GM23248 (cell line): ENCODE measurements at regions not wholly inside any gene's neighbourhood (a gene's known extent, or its start where the extent isn't known, plus 50 kb on each side); places are given as distances from the start of the nearest gene placed in this dataset.

Source experiments
- DNase-seq: peaks from one replicate; pipeline ENCODE4 v3.0.0-alpha.2; 2015
- H2AFZ ChIP-seq: fragments of 200-600 bp; sonication (generic); 2 replicates; pipeline ENCODE4 v1.6.1; 2016; ENCODE audit warnings: antibody characterized with exemption
- H3F3A ChIP-seq: fragments of 200-600 bp; sonication (generic); 2 replicates; pipeline ENCODE4 v1.6.1; 2016; ENCODE audit warnings: mild to moderate bottlenecking, antibody characterized with exemption, mixed run types; ENCODE audit not compliant: insufficient read depth
- H3K27ac ChIP-seq: fragments of 200-600 bp; sonication (generic); 2 replicates; pipeline ENCODE4 v1.5.1; 2016; ENCODE audit warnings: mild to moderate bottlenecking
- H3K27me3 ChIP-seq: fragments of 200-600 bp; sonication (generic); replicated peaks from 2 replicates; pipeline ENCODE4 v1.6.1; 2016; ENCODE audit warnings: mild to moderate bottlenecking; ENCODE audit not compliant: insufficient read depth
- H3K36me3 ChIP-seq: fragments of 200-600 bp; sonication (generic); 2 replicates; pipeline ENCODE4 v1.6.1; 2016; ENCODE audit warnings: low read depth, mild to moderate bottlenecking
- H3K4me1 ChIP-seq: fragments of 200-600 bp; sonication (generic); 2 replicates; pipeline ENCODE4 v1.6.1; 2016; ENCODE audit warnings: mild to moderate bottlenecking; ENCODE audit not compliant: insufficient read depth
- H3K4me2 ChIP-seq: fragments of 200-600 bp; sonication (generic); one replicate; pipeline ENCODE4 v1.6.1; 2016; ENCODE audit warnings: mild to moderate bottlenecking; ENCODE audit not compliant: unreplicated experiment
- H3K4me3 ChIP-seq: fragments of 200-600 bp; sonication (generic); 2 replicates; pipeline ENCODE4 v1.5.1; 2016; ENCODE audit warnings: mild to moderate bottlenecking
- H3K79me2 ChIP-seq: fragments of 200-600 bp; sonication (generic); 2 replicates; pipeline ENCODE4 v1.6.1; 2016; ENCODE audit warnings: mild to moderate bottlenecking; ENCODE audit not compliant: insufficient read depth
- H3K9ac ChIP-seq: fragments of 200-600 bp; sonication (generic); 2 replicates; pipeline ENCODE4 v1.6.1; 2016; ENCODE audit warnings: mild to moderate bottlenecking
- H3K9me2 ChIP-seq: fragments of 200-600 bp; sonication (generic); 2 replicates; pipeline ENCODE4 v1.6.1; 2016; ENCODE audit warnings: mixed run types, mild to moderate bottlenecking, moderate library complexity; ENCODE audit not compliant: insufficient read depth
- H3K9me3 ChIP-seq: fragments of 200-600 bp; sonication (generic); one replicate; pipeline ENCODE4 v1.6.1; 2017; ENCODE audit warnings: low read depth
- H4K20me1 ChIP-seq: fragments of 200-600 bp; sonication (generic); 2 replicates; pipeline ENCODE4 v1.6.0; 2016; ENCODE audit not compliant: insufficient read depth
- EZH2 ChIP-seq: fragments of 200-600 bp; sonication (generic); IDR thresholded peaks from 2 replicates; pipeline ENCODE4 v1.6.1; 2018; ENCODE audit warnings: antibody characterized with exemption, mild to moderate bottlenecking; ENCODE audit not compliant: insufficient read depth, poor library complexity, severe bottlenecking
- EZH2phosphoT487 ChIP-seq: fragments of 200-600 bp; sonication (generic); IDR thresholded peaks from 2 replicates; pipeline ENCODE4 v1.6.1; 2018; ENCODE audit warnings: antibody characterized with exemption, moderate library complexity, mild to moderate bottlenecking, low read depth; ENCODE audit not compliant: insufficient read depth
- WGBS, 2 experiments: methylation state at CpG; one replicate each; pipeline ENCODE4 v1.1.6; 2015 to 2017; ENCODE audit warnings: low lambda C conversion rate in 2 of 2, low coverage in 1 of 2; ENCODE audit errors: missing lambda C conversion rate in 2 of 2; 5-methylcytosine and 5-hydroxymethylcytosine counted together
- in situ Hi-C: fragments of 300-500 bp; cut with MboI; formaldehyde crosslinking; loops from 2 replicates; pipeline ENCODE4 v1.15.0; 2020

DNA sequence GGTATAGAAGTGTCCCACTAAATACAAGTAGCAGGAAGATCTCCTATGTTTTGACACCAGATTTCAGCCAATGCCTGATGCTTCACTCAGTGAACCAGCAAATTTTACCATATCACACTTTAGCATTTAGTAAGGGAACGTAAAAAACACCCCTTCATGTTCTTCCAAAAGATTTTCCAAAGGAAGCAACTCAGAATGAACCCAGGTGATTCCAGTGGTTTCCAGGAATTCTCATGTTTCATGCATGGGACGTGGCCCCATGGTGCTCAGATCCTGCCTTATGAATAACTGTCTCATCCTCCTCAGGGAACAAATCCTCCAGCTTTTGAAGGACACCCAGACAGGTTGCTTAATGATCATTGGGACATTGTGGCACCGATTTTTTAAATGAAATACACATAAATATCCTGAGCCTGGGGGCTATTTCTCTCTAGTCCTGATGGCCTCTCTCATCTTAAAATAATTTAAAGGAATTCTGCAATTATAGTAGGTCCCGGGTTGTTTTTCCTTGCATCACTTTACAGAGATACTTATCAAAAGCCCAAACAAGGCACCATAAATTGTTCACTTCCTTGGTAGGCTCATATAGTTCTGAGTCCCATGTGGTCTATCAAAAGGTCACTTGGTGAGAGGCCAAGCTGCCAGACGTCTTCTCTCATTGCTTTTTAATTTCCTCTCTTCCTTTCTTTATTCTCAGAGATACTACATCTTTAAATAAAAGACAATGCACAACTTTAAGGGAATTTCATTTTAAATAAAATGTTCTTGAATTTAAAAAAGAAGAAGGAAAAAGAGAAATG, 261.0 kb downstream of the ZNF516 start:
- Histone ChIP-seq H2AFZ (no peak overlapping the region), H3K9me2 (no peaks in the 10 kb centered on the region), H3K9ac (no peak overlapping the region), H3F3A (no peaks in the 10 kb centered on the region), H3K4me1 (no peaks in the 10 kb centered on the region), H3K79me2 (no peaks in the 10 kb centered on the region), H3K4me3 (no peak overlapping the region), H3K27me3 (0 out of 2 replicates have a peak, but pooled peaks cover 4% of the 10 kb centered on the region), H3K4me2 (no peak overlapping the region), H3K36me3 (no peaks in the 10 kb centered on the region), H3K27ac (no peak overlapping the region), H3K9me3 (no peaks in the 10 kb centered on the region), H4K20me1 (no peaks in the 10 kb centered on the region)
- in situ Hi-C loops: no loop called here
- DNase-seq: no peak
- 23 to 25% methylated on average over 5 of the region's 5 CpGs for WGBS, 2 experiments
- TF ChIP-seq EZH2 (no peak), EZH2phosphoT487 (no peak)

DNA sequence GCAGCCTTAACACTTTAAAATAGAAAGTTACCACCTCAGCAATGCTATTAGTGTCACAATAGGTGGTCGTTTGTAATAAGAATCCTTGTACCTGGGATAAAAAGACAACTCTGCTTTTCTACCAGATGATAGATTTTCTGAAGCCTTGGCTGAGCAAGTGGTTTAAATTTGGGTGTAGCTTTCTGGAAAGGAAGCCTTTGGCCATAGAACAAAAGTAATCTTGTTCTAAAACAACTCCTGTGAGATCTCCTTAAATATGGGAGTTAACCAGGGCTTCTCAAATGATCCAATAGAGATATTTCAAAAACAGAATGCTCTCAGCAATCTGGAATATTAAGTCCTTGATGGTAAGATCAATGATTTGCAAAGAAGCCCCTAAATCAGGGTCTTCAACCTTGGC, 261.6 kb downstream of the ZNF516 start:
- H3K36me3 ChIP-seq: no peaks in the 10 kb centered on the region
- WGBS, 2 experiments: 16 to 41% methylated on average over 1 of the region's 1 CpG
- no peak overlapping the region for H3K4me2 ChIP-seq
- no peak overlapping the region for H3K27ac ChIP-seq
- no peak overlapping the region for H2AFZ ChIP-seq
- no peaks in the 10 kb centered on the region for H3K9me2 ChIP-seq
- H3F3A ChIP-seq: no peaks in the 10 kb centered on the region
- H3K9me3 ChIP-seq: no peaks in the 10 kb centered on the region
- H3K4me3 ChIP-seq: no peak overlapping the region
- H3K9ac ChIP-seq: no peak overlapping the region
- no peaks in the 10 kb centered on the region for H4K20me1 ChIP-seq
- TF ChIP-seq EZH2 (no peak), EZH2phosphoT487 (no peak)
- no peak for DNase-seq
- H3K27me3 ChIP-seq: 0 out of 2 replicates have a peak, but pooled peaks cover 4% of the 10 kb centered on the region
- in situ Hi-C loops: no loop called here
- no peaks in the 10 kb centered on the region for H3K79me2 ChIP-seq
- no peaks in the 10 kb centered on the region for H3K4me1 ChIP-seq

DNA sequence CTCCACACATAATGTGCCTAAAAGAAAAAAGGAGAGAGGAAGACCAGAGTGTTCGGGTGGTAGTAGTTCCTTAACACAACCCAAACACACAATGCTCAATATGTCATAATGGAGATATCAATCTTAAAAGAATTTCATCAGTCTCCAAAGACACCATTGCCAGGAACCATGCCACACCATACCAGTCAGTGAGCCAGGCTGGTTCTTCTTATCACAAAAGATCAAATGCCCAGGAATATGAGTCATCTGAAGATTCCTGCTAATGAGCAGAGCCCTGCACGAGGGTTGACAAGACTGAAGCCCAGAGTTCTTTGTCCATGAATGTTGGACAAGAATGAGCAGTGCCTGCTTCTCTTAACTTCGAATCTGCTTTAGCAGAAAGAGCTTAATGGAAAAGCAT, 262.3 kb downstream of the ZNF516 start:
- 32 to 35% methylated on average over 3 of the region's 3 CpGs for WGBS, 2 experiments
- no peak for TF ChIP-seq EZH2
- no peak for TF ChIP-seq EZH2phosphoT487
- Histone ChIP-seq H3K4me2 (no peak overlapping the region), H3K9ac (no peak overlapping the region), H3K27ac (no peak overlapping the region), H3K9me2 (no peaks in the 10 kb centered on the region), H3K36me3 (no peaks in the 10 kb centered on the region), H4K20me1 (no peaks in the 10 kb centered on the region), H3K4me3 (no peak overlapping the region), H3K79me2 (no peaks in the 10 kb centered on the region), H2AFZ (no peak overlapping the region), H3K9me3 (no peaks in the 10 kb centered on the region), H3K27me3 (0 out of 2 replicates have a peak, but pooled peaks cover 4% of the 10 kb centered on the region), H3F3A (no peaks in the 10 kb centered on the region), H3K4me1 (no peaks in the 10 kb centered on the region)
- in situ Hi-C loops: no loop called here
- DNase-seq: peak; percentile 5

DNA sequence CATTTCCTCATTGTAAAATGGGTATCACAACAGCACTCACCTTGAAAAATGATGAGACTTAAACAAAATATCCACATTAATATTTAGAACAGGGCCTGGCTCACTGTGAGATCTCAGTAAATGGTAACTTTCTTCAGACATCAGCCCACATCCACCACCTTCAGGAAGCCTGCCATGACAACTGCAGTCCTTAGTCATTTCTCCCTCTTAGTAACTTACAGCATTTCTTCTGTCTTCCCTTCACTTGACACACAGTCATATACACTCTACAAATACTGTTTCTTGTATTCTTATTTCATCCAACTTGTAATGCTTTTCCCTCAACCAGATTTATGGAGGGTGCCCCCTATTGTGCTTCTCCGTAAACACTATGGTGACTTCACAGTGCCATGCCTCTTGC, 263.0 kb downstream of the ZNF516 start:
- no peaks in the 10 kb centered on the region for H4K20me1 ChIP-seq
- H3K4me2 ChIP-seq: no peak overlapping the region
- H3K27me3 ChIP-seq: 0 out of 2 replicates have a peak, but pooled peaks cover 4% of the 10 kb centered on the region
- DNase-seq: no peak
- H3K4me3 ChIP-seq: no peak overlapping the region
- H3K27ac ChIP-seq: no peak overlapping the region
- no peak overlapping the region for H2AFZ ChIP-seq
- no peaks in the 10 kb centered on the region for H3K9me2 ChIP-seq
- TF ChIP-seq EZH2phosphoT487 (no peak), EZH2 (no peak)
- H3K36me3 ChIP-seq: no peaks in the 10 kb centered on the region
- H3K9me3 ChIP-seq: no peaks in the 10 kb centered on the region
- H3F3A ChIP-seq: no peaks in the 10 kb centered on the region
- 44 to 57% methylated on average over 1 of the region's 1 CpG for WGBS, 2 experiments
- H3K9ac ChIP-seq: no peak overlapping the region
- in situ Hi-C loops: no loop called here
- H3K4me1 ChIP-seq: no peaks in the 10 kb centered on the region
- H3K79me2 ChIP-seq: no peaks in the 10 kb centered on the region

DNA sequence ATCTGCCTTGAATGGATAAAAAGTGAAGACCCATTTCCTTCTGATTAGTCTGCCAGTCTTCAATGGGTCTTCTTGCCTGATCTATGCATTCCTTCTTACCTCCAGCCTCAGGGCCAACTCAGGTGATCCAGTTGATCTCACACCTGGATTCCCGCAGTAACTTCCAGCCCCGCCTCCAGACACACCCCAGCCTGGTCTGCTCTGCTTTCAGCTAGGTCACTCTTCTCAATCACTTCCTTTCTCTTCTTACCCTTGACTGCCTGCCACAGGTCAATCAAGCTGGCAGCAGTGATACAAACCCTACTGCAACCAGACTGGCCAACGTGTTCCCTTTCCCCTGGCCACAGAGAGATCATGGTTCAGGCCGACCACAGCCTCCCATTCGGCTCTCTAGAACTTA, 263.6 kb downstream of the ZNF516 start:
- no peaks in the 10 kb centered on the region for H3K79me2 ChIP-seq
- no peaks in the 10 kb centered on the region for H3K36me3 ChIP-seq
- H3F3A ChIP-seq: no peaks in the 10 kb centered on the region
- H3K27ac ChIP-seq: no peak overlapping the region
- H3K9me2 ChIP-seq: no peaks in the 10 kb centered on the region
- H3K4me3 ChIP-seq: no peak overlapping the region
- H3K27me3 ChIP-seq: 0 out of 2 replicates have a peak, but pooled peaks cover 4% of the 10 kb centered on the region
- WGBS, 2 experiments: 56 to 66% methylated on average over 5 of the region's 5 CpGs
- H3K9ac ChIP-seq: no peak overlapping the region
- H3K4me1 ChIP-seq: no peaks in the 10 kb centered on the region
- in situ Hi-C loops: no loop called here
- DNase-seq: no peak
- no peak overlapping the region for H3K4me2 ChIP-seq
- no peak for TF ChIP-seq EZH2phosphoT487
- no peak overlapping the region for H2AFZ ChIP-seq
- H4K20me1 ChIP-seq: no peaks in the 10 kb centered on the region
- H3K9me3 ChIP-seq: no peaks in the 10 kb centered on the region
